Daoy (cell line): ENCODE measurements at regions not wholly inside any gene's neighbourhood (a gene's known extent, or its start where the extent isn't known, plus 50 kb on each side); places are given as distances from the start of the nearest gene placed in this dataset.

Source experiments
- DNase-seq: peaks from one replicate; pipeline ENCODE4 v3.0.0-alpha.2; 2015; ENCODE audit warnings: low read depth

GRCh38 chr14:28681681-28682080 is 84.9 kb upstream of the FOXG1 start:
- no peak for DNase-seq

GRCh38 chr14:28690029-28690692 is 76.4 kb upstream of the FOXG1 start:
- no peak for DNase-seq

GRCh38 chr14:28695109-28695508 is 71.5 kb upstream of the FOXG1 start:
- DNase-seq = no peak

GRCh38 chr14:28701733-28702132 is 64.9 kb upstream of the FOXG1 start:
- DNase-seq = no peak

- no peak for DNase-seq
Measured at GRCh38 chr14:28703482-28703881, 63.1 kb upstream of the FOXG1 start.

- DNase-seq = no peak
Measured at GRCh38 chr14:28704153-28704552, 62.4 kb upstream of the FOXG1 start.

- peak; percentile 56 for DNase-seq
Measured at GRCh38 chr14:28707814-28708213, 58.8 kb upstream of the FOXG1 start.

- DNase-seq = no peak
Measured at GRCh38 chr14:28709571-28710305, 56.8 kb upstream of the FOXG1 start.
